Endothelial cell of umbilical vein (primary cell): ENCODE measurements at regions not wholly inside any gene's neighbourhood (a gene's known extent, or its start where the extent isn't known, plus 50 kb on each side); places are given as distances from the start of the nearest gene placed in this dataset.

Experiments used
- CTCF ChIP-seq, 2 donors: IDR thresholded peaks; 1 replicate in 1 of 2; 2 replicates in 1 of 2; pipeline ENCODE4 v1.5.1; 2011; ENCODE audit warnings: low read length in 2 of 2, mild to moderate bottlenecking in 2 of 2, moderate library complexity in 2 of 2, control low read depth in 1 of 2, inconsistent platforms in 1 of 2, low read depth in 1 of 2; ENCODE audit not compliant: insufficient read depth in 1 of 2; ENCODE audit errors: extremely low read depth in 1 of 2
- MYC ChIP-seq: IDR thresholded peaks from one replicate; pipeline ENCODE4 v1.6.1; 2011; ENCODE audit warnings: mild to moderate bottlenecking, low read depth, low read length

GRCh38 chr14:30034152-30034551, 106.5 kb upstream of the PRKD1 start:
- no peak for TF ChIP-seq CTCF (IDR thresholded peaks at IDR 0.05; ENCODE audit: extremely low read depth in 1 of 2, insufficient read depth in 1 of 2, low read depth in 1 of 2, low read length in 2 of 2)
- no peak for TF ChIP-seq MYC
